ENCODE measurements at regions not wholly inside any gene's neighbourhood (a gene's known extent, or its start where the extent isn't known, plus 50 kb on each side); places are given as distances from the start of the nearest gene placed in this dataset.

GRCh38 chr6:100194535-100194934, 200.5 kb upstream of the MCHR2 start:
- Histone ChIP-seq H3K9me3 (no peaks in the 10 kb centered on the region), H3K4me1 (no peaks in the 10 kb centered on the region), H3K27me3 (ENCODE audit: low read depth) (no peaks in the 10 kb centered on the region), H3K36me3 (no peaks in the 10 kb centered on the region), H3K27ac (no peak overlapping the region), H3K4me3 (no peak overlapping the region)
- intact Hi-C loops (cut with DNase I): no loop called here
- no peak for DNase-seq
- no peak for TF ChIP-seq CTCF (IDR thresholded peaks at IDR 0.05)
- no peak for ATAC-seq

- Histone ChIP-seq H3K27ac (no peak overlapping the region), H3K9me3 (no peaks in the 10 kb centered on the region), H3K4me1 (no peaks in the 10 kb centered on the region), H3K27me3 (ENCODE audit: low read depth) (no peaks in the 10 kb centered on the region), H3K36me3 (no peaks in the 10 kb centered on the region), H3K4me3 (no peak overlapping the region)
- intact Hi-C loops (cut with DNase I): no loop called here
- DNase-seq (no peak), ATAC-seq (no peak)
- TF ChIP-seq CTCF (IDR thresholded peaks at IDR 0.05): no peak
Observed at GRCh38 chr6:100188754-100189153, 194.7 kb upstream of the MCHR2 start.

- H3K4me3 ChIP-seq: no peak overlapping the region
- H3K27me3 ChIP-seq (ENCODE audit: low read depth): no peaks in the 10 kb centered on the region
- no peaks in the 10 kb centered on the region for H3K9me3 ChIP-seq
- no peaks in the 10 kb centered on the region for H3K36me3 ChIP-seq
- intact Hi-C loops (cut with DNase I): no loop called here
- TF ChIP-seq CTCF (IDR thresholded peaks at IDR 0.05): no peak
- no peak overlapping the region for H3K27ac ChIP-seq
- H3K4me1 ChIP-seq: no peaks in the 10 kb centered on the region
- ATAC-seq: no peak
- no peak for DNase-seq
Observed at GRCh38 chr6:100186552-100186951, 192.5 kb upstream of the MCHR2 start.

GRCh38 chr6:100185615-100186014, 191.6 kb upstream of the MCHR2 start:
- no peak overlapping the region for H3K4me3 ChIP-seq
- H3K27me3 ChIP-seq (ENCODE audit: low read depth): no peaks in the 10 kb centered on the region
- TF ChIP-seq CTCF (IDR thresholded peaks at IDR 0.05): no peak
- intact Hi-C loops (cut with DNase I): no loop called here
- H3K4me1 ChIP-seq: no peaks in the 10 kb centered on the region
- no peak for DNase-seq
- no peaks in the 10 kb centered on the region for H3K36me3 ChIP-seq
- H3K27ac ChIP-seq: no peak overlapping the region
- ATAC-seq: no peak
- no peaks in the 10 kb centered on the region for H3K9me3 ChIP-seq

- no peak for ATAC-seq
- intact Hi-C loops (cut with DNase I): no loop called here
- no peaks in the 10 kb centered on the region for H3K27me3 ChIP-seq (ENCODE audit: low read depth)
Observed at GRCh38 chr6:100184473-100184872, 190.4 kb upstream of the MCHR2 start.

More at GRCh38 chr6:100184473-100184872, 190.4 kb upstream of the MCHR2 start:
- Histone ChIP-seq H3K9me3 (no peaks in the 10 kb centered on the region), H3K27ac (no peak overlapping the region), H3K4me1 (no peaks in the 10 kb centered on the region), H3K4me3 (no peak overlapping the region), H3K36me3 (no peaks in the 10 kb centered on the region)
- DNase-seq: no peak
- no peak for TF ChIP-seq CTCF (IDR thresholded peaks at IDR 0.05)
